ENCODE measurements at regions not wholly inside any gene's neighbourhood (a gene's known extent, or its start where the extent isn't known, plus 50 kb on each side); places are given as distances from the start of the nearest gene placed in this dataset.

DNA sequence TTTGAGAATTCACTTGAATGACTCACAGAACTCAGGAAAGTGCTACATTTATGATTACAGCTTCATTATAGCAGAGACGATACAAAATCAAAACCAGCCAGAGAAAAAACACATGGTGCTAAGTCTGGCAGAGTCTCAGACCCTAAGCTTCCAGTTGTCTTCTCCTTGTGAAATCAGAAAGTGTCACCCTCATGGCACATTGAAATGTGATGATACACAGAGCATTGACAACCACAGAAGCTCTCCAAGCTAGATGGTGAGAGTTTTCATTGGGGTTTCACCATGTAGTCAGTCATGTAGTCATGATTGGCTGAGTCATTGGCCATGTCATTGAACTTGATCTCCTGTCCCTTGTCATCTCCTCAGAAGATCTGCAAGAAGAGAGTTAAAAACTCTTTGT lies 526.6 kb downstream of the MRPL39 start:
- TF ChIP-seq, protein P1, sequence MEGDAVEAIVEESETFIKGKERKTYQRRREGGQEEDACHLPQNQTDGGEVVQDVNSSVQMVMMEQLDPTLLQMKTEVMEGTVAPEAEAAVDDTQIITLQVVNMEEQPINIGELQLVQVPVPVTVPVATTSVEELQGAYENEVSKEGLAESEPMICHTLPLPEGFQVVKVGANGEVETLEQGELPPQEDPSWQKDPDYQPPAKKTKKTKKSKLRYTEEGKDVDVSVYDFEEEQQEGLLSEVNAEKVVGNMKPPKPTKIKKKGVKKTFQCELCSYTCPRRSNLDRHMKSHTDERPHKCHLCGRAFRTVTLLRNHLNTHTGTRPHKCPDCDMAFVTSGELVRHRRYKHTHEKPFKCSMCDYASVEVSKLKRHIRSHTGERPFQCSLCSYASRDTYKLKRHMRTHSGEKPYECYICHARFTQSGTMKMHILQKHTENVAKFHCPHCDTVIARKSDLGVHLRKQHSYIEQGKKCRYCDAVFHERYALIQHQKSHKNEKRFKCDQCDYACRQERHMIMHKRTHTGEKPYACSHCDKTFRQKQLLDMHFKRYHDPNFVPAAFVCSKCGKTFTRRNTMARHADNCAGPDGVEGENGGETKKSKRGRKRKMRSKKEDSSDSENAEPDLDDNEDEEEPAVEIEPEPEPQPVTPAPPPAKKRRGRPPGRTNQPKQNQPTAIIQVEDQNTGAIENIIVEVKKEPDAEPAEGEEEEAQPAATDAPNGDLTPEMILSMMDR (IDR thresholded peaks at IDR 0.05) = no peak
- TF ChIP-seq POLR2A (IDR thresholded peaks at IDR 0.05) (no peak), EP300 (IDR thresholded peaks at IDR 0.05) (no peak)
